HCT116 (cell line): ENCODE measurements at regions not wholly inside any gene's neighbourhood (a gene's known extent, or its start where the extent isn't known, plus 50 kb on each side); places are given as distances from the start of the nearest gene placed in this dataset.

Experiments
- CTCF ChIP-seq, 3 experiments: fragments of 200-600 bp in 1 of 3; sonication (generic) in 1 of 3; IDR thresholded peaks in 2 of 3; conservative IDR thresholded peaks in 1 of 3; 2 replicates each; pipeline ENCODE4 v1.5.1; 2012 to 2017; ENCODE audit warnings: low read depth in 2 of 3, low read length in 2 of 3, antibody characterized with exemption in 1 of 3, borderline replicate concordance in 1 of 3, control low read depth in 1 of 3, mild to moderate bottlenecking in 1 of 3, mixed read lengths in 1 of 3, mixed run types in 1 of 3, moderate library complexity in 1 of 3; ENCODE audit not compliant: insufficient read depth in 1 of 3
- EZH2 ChIP-seq: fragments of 200-600 bp; sonication (generic); IDR thresholded peaks from 2 replicates; pipeline ENCODE4 v1.6.1; 2017; ENCODE audit warnings: antibody characterized with exemption, mixed run types
- EZH2phosphoT487 ChIP-seq: fragments of 200-600 bp; IDR thresholded peaks from 2 replicates; pipeline ENCODE4 v1.6.1; 2018; ENCODE audit warnings: antibody characterized with exemption, borderline replicate concordance
- FOSL1 ChIP-seq: IDR thresholded peaks from 2 replicates; pipeline ENCODE4 v1.6.1; 2012; ENCODE audit warnings: low read depth
- MAX ChIP-seq: IDR thresholded peaks from 2 replicates; pipeline ENCODE4 v1.6.1; 2012
- POLR2A ChIP-seq: IDR thresholded peaks from 2 replicates; pipeline ENCODE4 v1.7.0; 2011; ENCODE audit warnings: borderline replicate concordance; ENCODE audit not compliant: insufficient read depth, insufficient read length; ENCODE audit errors: extremely low read depth
- POLR2AphosphoS5 ChIP-seq: IDR thresholded peaks from 2 replicates; pipeline ENCODE4 v1.6.1; 2011; ENCODE audit warnings: mild to moderate bottlenecking, low read depth, low read length, moderate library complexity
- SP1 ChIP-seq: IDR thresholded peaks from 2 replicates; pipeline ENCODE4 v1.6.1; 2012; ENCODE audit warnings: low read depth

- no peak for TF ChIP-seq CTCF (IDR thresholded peaks at IDR 0.05 in 2 of 3, conservative IDR thresholded peaks at IDR 0.05 in 1 of 3; ENCODE audit: borderline replicate concordance in 1 of 3, insufficient read depth in 1 of 3, low read depth in 2 of 3, low read length in 2 of 3)
- TF ChIP-seq POLR2A: no peak
- TF ChIP-seq EZH2phosphoT487: no peak
- no peak for TF ChIP-seq POLR2AphosphoS5
- no peak for TF ChIP-seq EZH2
- TF ChIP-seq MAX: no peak
- no peak for TF ChIP-seq FOSL1
- no peak for TF ChIP-seq SP1
Measured at GRCh38 chr9:21682381-21682780, 120.1 kb upstream of the MTAP start.
